Thyroid gland (tissue), 4 donors: ENCODE measurements at regions not wholly inside any gene's neighbourhood (a gene's known extent, or its start where the extent isn't known, plus 50 kb on each side); places are given as distances from the start of the nearest gene placed in this dataset.

ENCODE experiments used
- POLR2A ChIP-seq, 2 donors: fragments of 450-650 bp; IDR thresholded peaks; one replicate each; pipeline ENCODE4 v1.6.1; 2017; ENCODE audit warnings: antibody characterized with exemption in 2 of 2, mild to moderate bottlenecking in 2 of 2, moderate library complexity in 1 of 2
- TF ChIP-seq, protein P1 (sequence below), 6 experiments: fragments of 200-600 bp in 3 of 6; fragments of 450-650 bp in 3 of 6; sonication (generic) in 3 of 6; IDR thresholded peaks; one replicate each; pipeline ENCODE4 v1.5.1; 2016 to 2019; ENCODE audit warnings: antibody characterized with exemption in 6 of 6, mild to moderate bottlenecking in 2 of 6, inconsistent platforms in 1 of 6, moderate library complexity in 1 of 6

DNA sequence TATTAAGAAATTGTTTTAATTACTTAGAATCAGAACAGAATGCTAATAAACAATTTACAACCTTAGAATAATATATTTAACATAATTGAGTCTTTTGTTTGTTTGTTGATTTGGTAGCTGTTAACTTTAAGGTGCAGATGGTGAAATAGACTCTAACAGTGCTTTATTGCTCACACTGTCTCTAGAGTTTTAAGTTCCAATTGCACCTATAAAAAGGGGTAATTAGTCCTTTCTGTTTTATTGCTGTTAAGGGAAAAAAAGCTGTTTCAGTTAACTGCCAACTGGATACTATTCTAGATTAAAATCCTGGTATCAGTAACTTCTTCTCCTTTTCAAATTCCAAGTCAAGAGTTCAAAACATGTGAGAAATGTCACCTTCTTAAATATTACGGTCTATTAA is 197.6 kb upstream of the TMPRSS15 start:
- TF ChIP-seq, protein P1, sequence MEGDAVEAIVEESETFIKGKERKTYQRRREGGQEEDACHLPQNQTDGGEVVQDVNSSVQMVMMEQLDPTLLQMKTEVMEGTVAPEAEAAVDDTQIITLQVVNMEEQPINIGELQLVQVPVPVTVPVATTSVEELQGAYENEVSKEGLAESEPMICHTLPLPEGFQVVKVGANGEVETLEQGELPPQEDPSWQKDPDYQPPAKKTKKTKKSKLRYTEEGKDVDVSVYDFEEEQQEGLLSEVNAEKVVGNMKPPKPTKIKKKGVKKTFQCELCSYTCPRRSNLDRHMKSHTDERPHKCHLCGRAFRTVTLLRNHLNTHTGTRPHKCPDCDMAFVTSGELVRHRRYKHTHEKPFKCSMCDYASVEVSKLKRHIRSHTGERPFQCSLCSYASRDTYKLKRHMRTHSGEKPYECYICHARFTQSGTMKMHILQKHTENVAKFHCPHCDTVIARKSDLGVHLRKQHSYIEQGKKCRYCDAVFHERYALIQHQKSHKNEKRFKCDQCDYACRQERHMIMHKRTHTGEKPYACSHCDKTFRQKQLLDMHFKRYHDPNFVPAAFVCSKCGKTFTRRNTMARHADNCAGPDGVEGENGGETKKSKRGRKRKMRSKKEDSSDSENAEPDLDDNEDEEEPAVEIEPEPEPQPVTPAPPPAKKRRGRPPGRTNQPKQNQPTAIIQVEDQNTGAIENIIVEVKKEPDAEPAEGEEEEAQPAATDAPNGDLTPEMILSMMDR (IDR thresholded peaks at IDR 0.05), result no peak
- TF ChIP-seq POLR2A (IDR thresholded peaks at IDR 0.05), result no peak
